ENCODE measurements at regions not wholly inside any gene's neighbourhood (a gene's known extent, or its start where the extent isn't known, plus 50 kb on each side); places are given as distances from the start of the nearest gene placed in this dataset.
"Not testable (repeated sequence)": the region's sequence is repeated elsewhere in the genome, so short reads cannot be mapped to it uniquely, and the experiment has no call there.

DNA sequence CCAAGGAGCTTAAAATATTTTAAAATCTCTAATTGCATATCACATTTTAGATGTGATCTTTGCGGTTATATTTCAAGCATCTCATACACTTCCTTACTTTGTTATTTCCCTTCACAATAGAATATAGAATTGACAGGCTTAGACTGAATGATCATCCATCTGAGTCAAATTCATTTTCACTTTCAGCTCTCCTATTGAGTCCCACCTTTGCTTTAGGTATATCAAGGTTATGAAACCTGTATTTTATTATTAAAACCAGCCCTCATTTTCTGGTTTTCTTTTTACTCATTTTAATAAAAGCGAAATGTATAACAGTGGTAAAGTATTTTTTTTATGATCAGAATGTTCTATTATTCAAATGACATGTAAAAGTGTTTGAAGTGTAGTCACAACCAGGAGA, 162.9 kb upstream of the KYNU start:
- no peak for DNase-seq (ENCODE audit: low spot score)

DNA sequence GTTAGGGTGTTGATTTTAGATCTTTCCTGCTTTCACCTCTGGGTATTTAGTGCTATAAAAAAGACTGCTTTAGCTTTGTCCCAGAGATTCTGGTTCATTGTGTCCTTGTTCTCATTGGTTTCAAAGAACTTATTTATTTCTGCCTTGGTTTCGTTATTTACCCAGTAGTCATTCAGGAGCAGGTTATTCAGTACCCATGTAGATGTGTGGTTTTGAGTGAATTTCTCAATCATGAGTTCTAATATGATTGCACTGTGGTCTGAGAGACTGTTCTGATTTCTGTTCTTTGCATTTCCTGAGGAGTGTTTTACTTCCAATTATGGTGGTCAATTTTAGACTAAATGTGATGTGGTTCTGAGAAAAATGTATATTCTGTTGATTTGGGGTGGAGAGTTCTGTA, 167.1 kb upstream of the KYNU start:
- no peak for DNase-seq (ENCODE audit: low spot score)

DNA sequence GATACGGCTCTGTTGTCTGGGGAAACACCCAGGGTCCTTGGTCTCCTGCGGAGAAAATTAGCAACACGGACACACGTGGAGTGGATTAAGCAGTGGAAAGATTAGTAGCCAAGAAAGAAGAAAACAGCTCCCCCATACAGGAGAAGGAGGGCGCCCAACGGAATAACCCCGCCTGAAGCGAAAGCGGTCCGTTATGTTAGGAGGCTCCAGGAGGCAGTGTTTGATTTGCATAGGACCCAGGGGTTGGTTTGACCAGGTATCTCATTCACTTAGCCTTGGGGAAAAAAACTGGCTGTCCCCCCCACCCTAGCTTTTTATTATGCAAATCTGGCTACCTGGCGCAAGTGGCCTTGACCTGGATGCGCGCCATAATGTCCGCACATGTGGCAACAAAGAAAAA, 170.1 kb upstream of the KYNU start:
- DNase-seq (ENCODE audit: low spot score): no peak

DNA sequence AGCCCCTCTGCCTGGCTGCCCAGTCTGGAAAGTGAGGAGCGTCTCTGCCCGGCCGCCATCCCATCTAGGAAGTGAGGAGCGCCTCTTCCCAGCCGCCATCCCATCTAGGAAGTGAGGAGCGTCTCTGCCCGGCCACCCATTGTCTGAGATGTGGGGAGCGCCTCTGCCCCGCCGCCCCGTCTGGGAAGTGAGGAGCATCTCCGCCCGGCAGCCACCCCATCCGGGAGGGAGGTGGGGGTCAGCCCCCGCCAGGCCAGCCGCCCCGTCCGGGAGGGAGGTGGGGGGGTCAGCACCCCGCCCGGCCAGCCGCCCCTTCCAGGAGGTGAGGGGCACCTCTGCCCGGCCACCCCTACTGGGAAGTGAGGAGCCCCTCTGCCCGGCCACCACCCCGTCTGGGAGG, 175.1 kb upstream of the KYNU start:
- DNase-seq (ENCODE audit: low spot score): not testable (repeated sequence)

DNA sequence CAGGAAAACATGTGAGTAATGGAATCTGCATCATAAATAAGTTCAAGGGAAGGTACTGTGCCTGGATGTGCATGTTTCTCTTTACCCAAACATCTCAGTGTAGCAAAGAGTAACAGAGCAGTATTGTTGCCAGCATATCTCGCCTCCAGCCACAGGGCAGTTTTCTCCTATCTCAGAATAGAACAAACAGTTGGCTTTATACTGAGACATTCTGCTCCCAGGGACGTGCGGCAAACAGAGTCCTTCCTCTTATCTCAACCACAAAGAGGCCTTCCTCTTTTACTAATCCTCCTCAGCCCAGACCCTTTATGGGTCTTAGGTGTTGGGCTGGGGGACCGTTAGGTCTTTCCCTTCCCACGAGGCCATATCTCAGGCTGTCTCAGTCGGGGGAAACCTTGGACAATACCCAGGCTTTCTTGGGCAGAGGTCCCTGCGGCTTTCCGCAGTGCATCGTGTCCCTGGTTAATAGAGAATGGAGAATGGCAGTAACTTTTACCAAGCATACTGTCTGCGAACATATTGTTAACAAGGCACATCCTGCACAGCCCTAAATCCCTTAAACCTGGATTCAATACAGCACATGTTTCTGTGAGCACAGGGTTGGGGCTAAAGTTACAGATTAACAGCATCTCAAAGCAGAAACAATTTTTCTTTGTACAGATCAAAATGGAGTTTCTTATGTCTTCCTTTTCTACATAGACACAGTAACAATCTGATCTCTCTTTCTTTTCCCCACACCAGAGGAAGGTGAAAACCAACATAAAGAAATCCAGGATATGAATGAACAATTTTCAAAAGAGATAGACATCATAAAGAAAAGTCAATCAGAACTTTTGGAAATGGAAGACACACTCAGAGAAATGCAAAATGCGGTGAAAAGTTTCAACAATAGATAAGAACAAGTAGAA, 181.9 kb upstream of the KYNU start:
- not testable (repeated sequence) for DNase-seq (ENCODE audit: low spot score)

DNA sequence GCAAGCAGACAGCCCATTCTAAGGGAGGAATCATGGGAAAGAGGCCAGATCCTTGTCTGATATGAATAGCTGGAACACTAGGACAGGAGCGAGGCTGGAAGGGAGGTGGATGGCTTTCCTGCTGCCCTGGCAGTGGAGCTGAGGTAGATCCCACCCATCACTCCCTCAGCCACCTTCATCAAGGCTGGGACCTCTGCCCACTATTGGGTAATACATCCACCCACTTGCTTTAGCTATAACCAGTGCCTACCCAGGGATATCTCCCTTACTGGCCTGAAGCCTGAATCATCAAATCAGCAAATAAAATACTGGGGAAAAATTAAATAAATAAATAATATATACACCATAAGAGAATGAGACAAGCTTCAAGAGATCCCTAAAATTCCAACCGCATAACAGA, 183.2 kb upstream of the KYNU start:
- DNase-seq (ENCODE audit: low spot score): no peak

DNA sequence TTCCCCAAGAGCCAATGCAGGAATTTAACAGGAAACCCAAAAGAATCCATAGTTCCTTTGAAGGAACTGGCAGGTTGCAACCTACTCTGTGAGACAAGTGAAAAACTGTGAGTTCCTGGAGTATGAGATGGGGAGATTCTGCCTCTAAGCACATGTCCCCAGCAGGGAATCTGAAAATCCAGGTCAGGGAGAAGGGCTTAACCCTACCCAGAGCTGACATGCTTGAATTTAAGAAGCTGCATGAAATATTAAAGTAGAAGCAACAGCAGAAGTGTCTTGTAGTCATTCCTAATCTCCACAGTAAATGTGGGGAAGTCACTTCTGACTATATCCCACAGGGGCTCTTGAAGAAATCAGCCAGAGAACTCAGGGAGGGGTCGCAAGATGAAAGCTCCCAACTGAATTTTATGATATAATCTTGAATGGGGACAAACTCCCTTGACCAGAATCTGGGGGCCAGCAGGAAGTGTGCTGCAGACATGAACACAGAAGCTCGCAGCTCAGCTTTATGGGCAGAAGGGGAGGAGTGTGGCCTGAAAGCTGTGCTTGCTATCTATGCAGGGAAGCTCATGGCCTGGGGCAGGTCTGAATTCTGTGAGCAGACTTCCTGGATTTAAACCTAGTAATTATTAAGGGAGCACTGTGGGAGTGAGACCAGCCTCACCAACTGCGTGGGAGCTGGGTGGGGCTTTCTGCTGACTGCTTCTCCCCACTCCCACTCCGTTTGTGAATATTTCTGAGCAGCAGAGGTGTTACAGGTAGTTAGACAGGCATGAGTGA, 184.1 kb upstream of the KYNU start:
- no peak for DNase-seq (ENCODE audit: low spot score)

DNA sequence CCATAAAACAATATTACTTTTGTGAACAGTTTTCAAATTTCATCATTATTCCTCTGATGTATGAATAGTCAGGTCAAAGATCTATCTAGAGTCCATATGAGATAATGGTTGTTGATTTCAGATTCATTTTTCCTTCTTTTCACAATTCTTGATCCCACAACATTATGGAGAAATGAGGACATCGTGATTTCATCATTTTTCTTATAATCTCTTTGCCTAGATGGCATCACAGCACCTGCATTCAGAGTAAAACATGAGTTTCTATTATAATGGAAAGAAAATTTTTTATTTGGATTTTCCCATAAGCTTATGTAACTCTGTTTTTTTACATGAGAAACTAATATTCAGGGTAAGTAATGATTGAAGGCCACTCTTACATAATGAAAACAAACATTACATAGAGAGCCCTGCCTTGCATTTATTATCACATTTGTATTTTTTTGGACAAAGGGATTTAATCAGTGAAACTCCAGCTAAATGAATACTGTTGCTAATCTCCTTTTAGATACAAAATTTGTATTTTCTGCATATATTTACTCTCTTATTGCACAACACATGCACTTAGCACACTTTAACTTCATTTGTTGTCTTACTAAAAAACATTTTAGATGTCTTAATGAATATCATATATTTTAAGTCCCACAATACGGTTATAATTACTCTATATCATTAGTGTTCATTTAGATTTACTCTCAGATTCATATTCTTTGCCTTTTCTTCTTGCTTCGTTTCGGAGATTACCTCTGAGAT, 188.4 kb upstream of the KYNU start:
- no peak for DNase-seq (ENCODE audit: low spot score)

DNA sequence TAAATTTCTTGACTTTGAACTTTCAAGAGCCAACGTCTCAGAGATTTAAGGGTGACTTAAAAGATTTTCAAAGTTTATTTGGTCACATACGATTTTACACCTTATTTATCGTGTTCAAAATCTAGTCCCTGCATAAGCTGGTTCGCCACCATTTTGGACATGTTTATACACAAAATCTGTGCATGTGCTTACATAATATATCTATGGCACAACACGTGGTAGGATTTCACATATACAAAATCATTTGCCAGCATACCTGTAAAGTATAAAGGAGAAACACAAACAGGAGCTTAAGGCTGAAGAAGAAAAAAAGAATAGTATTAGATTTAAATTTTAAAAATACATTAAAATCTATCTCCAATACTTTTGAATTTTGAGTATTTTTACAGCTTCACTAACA, 190.0 kb upstream of the KYNU start:
- no peak for DNase-seq (ENCODE audit: low spot score)

DNA sequence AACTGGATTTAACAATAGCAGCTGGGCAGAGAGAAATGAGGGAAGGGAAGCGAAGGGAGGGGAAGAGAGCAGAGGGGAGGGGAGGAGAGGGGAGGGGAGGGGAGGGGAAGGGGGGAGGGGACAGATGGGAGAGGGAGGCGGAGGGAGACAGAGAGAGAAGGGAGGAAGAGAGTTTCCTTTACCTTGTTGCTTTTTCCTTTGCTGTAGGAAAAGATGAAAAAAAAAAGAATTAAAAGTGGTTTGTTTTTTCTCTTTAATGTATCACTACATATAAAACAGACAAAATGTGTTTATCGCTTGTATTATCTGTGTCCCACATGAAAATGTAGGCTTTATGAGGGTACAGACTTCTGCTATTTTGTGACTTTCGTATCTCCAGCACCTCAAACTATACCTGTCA, 190.4 kb upstream of the KYNU start:
- no peak for DNase-seq (ENCODE audit: low spot score)

DNA sequence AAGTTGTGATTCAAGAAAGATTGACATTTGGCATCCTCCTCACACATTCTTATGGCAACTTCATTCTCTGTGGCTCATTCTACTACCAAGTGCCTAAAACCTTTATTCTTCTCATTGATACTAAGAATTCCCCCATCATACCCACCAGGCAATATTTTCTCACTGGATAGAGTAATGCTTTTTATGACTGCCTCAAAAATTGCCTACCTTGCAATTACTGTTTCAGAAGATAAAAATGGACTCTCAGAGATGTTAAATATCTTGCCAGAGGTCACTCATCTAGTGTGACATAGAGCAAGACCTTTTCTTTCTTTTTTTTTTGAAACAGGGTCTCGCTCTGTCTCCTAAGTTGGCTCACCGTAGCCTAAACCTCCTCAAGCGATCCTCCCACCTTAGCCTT, 192.8 kb upstream of the KYNU start:
- DNase-seq (ENCODE audit: low spot score): no peak

DNA sequence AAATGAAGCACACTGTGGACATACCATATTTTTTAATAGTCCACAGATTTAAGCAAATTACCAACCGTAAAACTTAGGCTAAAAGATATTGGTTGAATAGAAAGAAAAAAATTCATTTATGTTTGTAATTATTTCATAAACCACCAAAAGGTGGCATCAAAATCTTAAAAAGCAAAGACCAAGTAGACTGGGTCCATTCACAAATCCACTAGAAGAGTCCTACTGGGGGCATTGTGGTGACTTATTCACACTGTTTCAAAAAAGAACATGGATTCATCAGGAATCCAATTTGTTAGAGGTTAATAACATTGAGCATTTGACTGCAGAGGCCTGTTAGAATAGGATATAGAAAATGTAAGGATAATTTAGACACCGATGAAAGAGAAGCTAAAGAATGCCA, 194.9 kb upstream of the KYNU start:
- DNase-seq (ENCODE audit: low spot score): no peak

DNA sequence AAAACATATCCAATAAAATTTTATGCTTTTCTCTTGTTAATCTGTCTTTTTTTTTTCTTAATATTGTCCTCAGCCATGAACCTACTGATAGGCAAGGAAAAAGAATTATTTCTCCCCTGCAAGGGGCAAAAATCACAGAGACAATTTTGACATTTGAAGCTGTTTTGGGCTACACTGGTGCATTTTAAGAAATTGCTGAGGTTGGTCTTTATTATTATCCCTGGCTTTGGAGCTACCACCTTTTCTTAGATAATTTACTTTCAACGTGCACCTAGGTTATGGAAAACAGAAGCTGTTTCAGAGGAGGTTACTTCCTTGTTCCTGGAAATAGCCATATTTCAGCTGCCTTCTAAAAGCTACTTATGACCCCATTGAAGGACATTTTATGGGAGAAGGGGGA, 195.5 kb upstream of the KYNU start:
- no peak for DNase-seq (ENCODE audit: low spot score)

DNA sequence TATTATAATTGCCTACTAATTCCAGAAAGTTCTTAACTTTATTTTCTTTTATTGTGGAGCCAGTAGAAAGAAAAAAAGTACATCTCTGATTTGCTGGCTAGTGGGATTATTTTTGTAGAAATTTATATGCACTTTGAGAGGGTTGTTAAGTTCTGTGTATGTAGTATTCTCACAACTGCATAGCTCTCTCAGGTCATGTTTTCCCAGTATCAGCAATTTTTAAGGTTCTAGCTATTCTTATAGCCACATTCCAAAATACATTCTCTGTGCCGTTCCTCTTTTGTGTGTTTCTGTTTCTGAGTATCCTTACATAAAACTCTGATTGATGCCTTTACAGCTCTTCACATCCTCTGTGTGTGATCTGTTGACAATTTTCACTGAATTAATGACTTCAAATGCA, 199.3 kb upstream of the KYNU start:
- DNase-seq (ENCODE audit: low spot score): no peak

DNA sequence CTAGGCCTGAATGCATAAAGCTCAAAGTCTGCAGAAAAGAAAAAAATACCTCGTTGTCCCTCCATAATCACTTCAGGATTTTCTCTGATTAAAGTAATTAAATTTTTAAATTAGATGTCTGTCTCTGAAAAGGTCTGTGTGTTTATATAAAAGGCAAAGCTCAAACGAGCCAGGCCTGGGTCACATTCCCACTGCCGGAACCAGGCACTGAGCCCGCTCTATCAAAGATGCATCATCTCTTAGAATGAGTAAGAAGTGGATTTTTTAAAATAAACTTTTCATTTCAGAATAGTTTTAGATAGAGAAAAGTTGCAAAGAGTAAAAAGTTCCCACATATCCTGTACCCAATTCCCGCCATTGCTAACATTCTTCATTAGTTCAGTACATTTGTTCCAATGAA, 202.1 kb upstream of the KYNU start:
- DNase-seq (ENCODE audit: low spot score): no peak

DNA sequence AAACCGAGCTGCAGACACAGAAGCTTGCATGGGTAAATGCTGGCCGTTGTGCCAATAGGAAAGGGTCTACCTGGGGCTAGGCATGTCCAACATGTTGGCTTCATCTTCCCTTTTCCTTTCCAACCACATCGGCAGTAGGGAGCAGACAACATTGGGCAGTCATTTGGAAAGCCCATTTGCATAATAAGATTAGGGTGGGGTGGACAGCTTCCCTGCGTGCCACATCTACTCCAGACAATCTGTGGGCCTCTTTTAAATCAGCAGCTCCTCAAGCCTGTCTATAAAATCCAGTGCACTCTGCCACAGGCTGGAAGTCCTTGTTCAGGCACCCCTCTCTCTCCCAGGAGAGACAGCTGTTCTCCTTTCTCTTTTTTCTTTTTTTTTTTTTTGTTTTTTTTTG, 203.6 kb upstream of the KYNU start:
- no peak for DNase-seq (ENCODE audit: low spot score)

DNA sequence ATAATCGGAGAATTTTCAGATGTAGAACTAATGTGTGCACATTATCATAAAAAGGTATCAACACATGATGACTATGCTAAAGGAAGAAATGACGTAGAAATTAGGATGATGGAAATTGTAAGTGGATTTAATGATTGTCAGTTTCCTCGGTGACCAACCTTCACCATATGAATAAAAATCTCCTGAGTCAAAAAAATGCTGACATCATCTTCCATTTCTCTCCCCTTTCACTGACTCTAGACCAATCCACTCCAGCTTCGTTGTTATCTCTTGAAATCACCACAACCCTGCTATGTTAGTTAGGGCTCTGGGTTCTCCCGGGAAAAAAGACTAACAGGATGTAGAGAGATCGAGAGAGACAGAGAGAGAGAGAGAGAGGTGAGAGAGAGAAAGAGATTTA, 204.8 kb upstream of the KYNU start:
- DNase-seq (ENCODE audit: low spot score): no peak

DNA sequence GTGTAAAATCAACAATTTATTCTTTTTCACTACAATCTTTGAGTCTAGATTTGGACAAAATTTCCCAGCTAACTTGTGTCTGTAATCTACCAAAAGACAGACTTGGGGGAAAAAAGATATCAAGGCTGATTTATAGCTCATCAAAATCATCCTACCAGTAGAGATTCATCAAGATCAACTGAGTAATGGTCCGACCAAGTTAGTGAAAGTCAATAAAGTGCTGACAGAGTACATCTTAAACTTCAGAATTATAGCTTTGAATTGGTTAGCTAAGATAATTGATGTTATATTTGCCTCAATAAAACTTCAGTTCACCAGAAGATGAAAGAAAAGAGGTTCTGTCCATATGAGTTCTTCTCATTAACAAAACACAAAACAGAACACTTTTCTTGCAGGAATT, 207.1 kb upstream of the KYNU start:
- no peak for DNase-seq (ENCODE audit: low spot score)

DNA sequence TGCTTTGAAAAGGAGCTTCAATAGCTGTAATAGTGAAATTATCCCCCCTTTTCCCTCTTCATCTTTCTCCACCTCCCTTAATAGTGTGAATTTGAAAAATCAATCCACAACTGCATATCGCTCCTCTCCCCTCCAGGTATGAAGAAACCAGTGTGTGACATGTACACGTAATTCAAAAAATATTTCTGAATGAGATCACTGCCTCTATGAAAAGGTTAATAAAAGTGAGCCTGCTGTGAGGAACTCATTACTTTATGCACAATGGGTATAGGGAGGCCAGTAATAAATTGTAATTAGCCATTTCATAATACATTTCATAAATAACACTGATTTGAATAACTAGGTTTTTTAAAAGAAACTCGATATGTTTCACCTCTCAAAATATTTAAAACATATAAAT, 209.0 kb upstream of the KYNU start:
- no peak for DNase-seq (ENCODE audit: low spot score)

DNA sequence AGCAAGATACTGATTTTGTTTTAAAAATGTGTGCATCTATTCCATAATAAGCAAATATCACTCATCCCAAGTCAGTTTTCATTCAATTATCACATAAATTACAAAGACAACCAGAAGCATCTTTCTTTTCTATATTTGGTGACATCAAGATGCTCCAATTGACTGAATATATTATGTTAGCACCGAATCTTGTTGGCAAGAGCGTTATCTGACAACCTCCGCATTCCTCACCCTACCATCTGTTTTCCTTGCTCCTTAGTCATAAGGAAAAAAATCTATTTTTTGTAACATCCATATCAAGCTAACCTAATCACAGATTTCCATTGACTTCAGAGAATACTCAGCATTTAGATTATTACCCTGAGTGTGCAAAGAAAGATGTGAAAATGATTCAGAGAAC, 212.2 kb upstream of the KYNU start:
- DNase-seq (ENCODE audit: low spot score): no peak

DNA sequence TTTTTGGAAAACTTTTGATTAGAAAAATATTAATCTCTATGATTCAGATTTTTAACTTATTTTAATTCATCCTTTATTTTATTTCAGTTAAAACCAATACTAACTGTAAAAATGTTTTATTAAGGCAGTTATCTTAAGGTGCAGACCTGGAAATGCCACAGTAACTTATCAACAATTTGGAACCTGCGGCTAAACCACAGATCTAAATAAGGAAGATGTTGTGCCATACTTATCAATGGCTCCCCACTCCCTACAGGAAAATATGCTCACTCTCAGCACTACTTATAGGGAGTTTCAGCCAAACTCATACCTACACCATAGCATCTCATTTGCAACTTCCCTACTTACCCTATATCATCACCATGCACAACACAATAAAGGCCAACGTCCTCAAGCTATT, 226.9 kb upstream of the KYNU start:
- no peak for DNase-seq (ENCODE audit: low spot score)

DNA sequence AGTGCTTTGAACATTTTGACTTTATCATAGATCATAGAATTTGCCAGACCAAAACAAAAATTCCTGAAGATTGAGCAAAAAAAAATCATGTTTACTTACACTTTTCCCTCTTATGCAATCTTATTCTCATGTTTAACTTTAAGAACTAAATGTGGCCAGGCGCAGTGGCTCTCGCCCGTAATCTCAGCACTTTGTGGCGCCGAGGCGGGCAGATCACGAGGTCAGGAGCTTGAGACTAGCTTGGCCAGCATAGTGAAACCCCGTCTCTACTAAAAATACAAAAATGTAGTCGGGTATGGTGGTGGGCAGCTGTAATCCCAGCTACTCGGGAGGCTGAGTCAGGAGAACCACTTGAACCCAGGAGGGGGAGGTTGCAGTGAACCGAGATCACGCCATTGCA, 227.9 kb upstream of the KYNU start:
- no peak for DNase-seq (ENCODE audit: low spot score)

DNA sequence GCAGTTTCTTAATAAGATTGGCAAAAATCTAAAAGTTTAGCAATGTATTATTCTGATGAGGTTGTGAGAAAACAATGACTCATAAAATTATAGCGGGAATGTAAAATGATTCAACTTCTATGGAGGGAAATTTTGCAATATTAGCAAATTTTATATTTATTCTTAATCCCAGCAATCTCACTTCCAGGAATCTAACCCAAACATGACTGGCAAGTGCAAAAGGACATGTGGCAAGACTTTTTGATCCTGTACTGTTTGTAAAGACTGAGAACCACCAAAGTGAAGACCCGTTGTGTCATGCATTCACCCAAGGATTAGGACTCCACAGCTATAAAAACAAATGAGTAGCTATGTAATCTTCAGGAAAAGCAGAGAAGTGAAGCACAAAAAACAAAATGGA, 234.8 kb upstream of the KYNU start:
- no peak for DNase-seq (ENCODE audit: low spot score)
